OCI-LY7 (cell line): ENCODE measurements at regions not wholly inside any gene's neighbourhood (a gene's known extent, or its start where the extent isn't known, plus 50 kb on each side); places are given as distances from the start of the nearest gene placed in this dataset.

ENCODE experiments used
- BruUV-seq: library from RNA; stranded (reverse); fragments of 400-500 nt; replicated peaks from 2 replicates; lab custom pipeline; 2021; lab: Mats Ljungman, UMichigan
- CTCF ChIA-PET: fragments of 300-600 bp; sonication (Branson Sonifier 250); formaldehyde crosslinking; loops from one replicate; lab custom pipeline; 2022; ENCODE audit warnings: antibody characterized with exemption; ENCODE audit not compliant: unreplicated experiment; lab: Charles Lee
- POLR2A ChIA-PET: fragments of 300-600 bp; sonication (Branson Sonifier 250); formaldehyde crosslinking; loops from one replicate; lab custom pipeline; 2022; ENCODE audit warnings: antibody characterized with exemption; lab: Charles Lee
- DNase-seq: peaks from one replicate; pipeline ENCODE4 v3.0.0-alpha.2; 2015; ENCODE audit warnings: low spot score
- H2AFZ ChIP-seq: fragments of 200-600 bp; sonication (generic), shearing (Covaris generic); 2 replicates; pipeline ENCODE4 v1.6.1; 2014; ENCODE audit warnings: mild to moderate bottlenecking, antibody characterized with exemption, low read length, moderate library complexity
- H3K27ac ChIP-seq: fragments of 200-600 bp; sonication (generic); 2 replicates; pipeline ENCODE4 v1.5.1; 2014; ENCODE audit warnings: mixed run types, low read depth, mild to moderate bottlenecking, moderate library complexity, low read length, inconsistent platforms; ENCODE audit not compliant: poor library complexity, severe bottlenecking
- H3K36me3 ChIP-seq: fragments of 200-600 bp; sonication (generic); 2 replicates; pipeline ENCODE4 v1.6.1; 2014; ENCODE audit warnings: mild to moderate bottlenecking, antibody characterized with exemption, low read length, moderate library complexity, mixed read lengths; ENCODE audit not compliant: insufficient read depth
- H3K4me1 ChIP-seq: fragments of 200-600 bp; sonication (generic); 2 replicates; pipeline ENCODE4 v1.5.1; 2014; ENCODE audit warnings: mild to moderate bottlenecking, low read length; ENCODE audit not compliant: insufficient read depth, poor library complexity, severe bottlenecking
- H3K4me2 ChIP-seq: fragments of 200-600 bp; sonication (generic); 2 replicates; pipeline ENCODE4 v1.6.1; 2014; ENCODE audit warnings: mild to moderate bottlenecking, low read length
- H3K4me3 ChIP-seq: fragments of 200-600 bp; sonication (generic); 2 replicates; pipeline ENCODE4 v1.5.1; 2014; ENCODE audit warnings: mild to moderate bottlenecking, low read depth, low read length; ENCODE audit not compliant: poor library complexity, severe bottlenecking
- H3K79me2 ChIP-seq: fragments of 200-600 bp; sonication (generic); 2 replicates; pipeline ENCODE4 v1.6.1; 2016; ENCODE audit warnings: low read depth, mild to moderate bottlenecking, low read length, moderate library complexity, mixed read lengths; ENCODE audit not compliant: insufficient read depth
- H3K9me2 ChIP-seq: fragments of 200-600 bp; sonication (generic); 2 replicates; pipeline ENCODE4 v1.6.1; 2016; ENCODE audit warnings: mild to moderate bottlenecking, low read length, mixed read lengths; ENCODE audit not compliant: insufficient read depth
- H3K9me3 ChIP-seq: fragments of 200-600 bp; sonication (generic); 2 replicates; pipeline ENCODE4 v1.6.1; 2014; ENCODE audit warnings: mild to moderate bottlenecking, mixed run types, low read length, mixed read lengths
- H4K20me1 ChIP-seq: fragments of 200-600 bp; sonication (generic); 2 replicates; pipeline ENCODE4 v1.6.1; 2014; ENCODE audit warnings: mild to moderate bottlenecking, antibody characterized with exemption, low read length, moderate library complexity, mixed read lengths; ENCODE audit not compliant: insufficient read depth
- CTCF ChIP-seq: fragments of 200-600 bp; sonication (generic); conservative IDR thresholded peaks from 2 replicates; pipeline ENCODE4 v1.5.1; 2014; ENCODE audit warnings: mild to moderate bottlenecking, antibody characterized with exemption, low read length, moderate library complexity, mixed read lengths
- EZH2phosphoT487 ChIP-seq: fragments of 200-600 bp; sonication (generic); IDR thresholded peaks from 2 replicates; pipeline ENCODE4 v1.6.1; 2018; ENCODE audit warnings: low read depth, borderline replicate concordance, mild to moderate bottlenecking, mixed run types, antibody characterized with exemption, low read length, moderate library complexity, mixed read lengths
- intact Hi-C: fragments of 100-400 bp; cut with micrococcal nuclease; formaldehyde crosslinking; loops from one replicate; pipeline ENCODE4 v1.10.0; 2022; ENCODE audit not compliant: unreplicated experiment

GRCh38 chr1:199716729-199717128, 310.8 kb upstream of the NR5A2 start:
- no peaks in the 10 kb centered on the region for H3K79me2 ChIP-seq
- no peaks in the 10 kb centered on the region for H3K36me3 ChIP-seq
- CTCF ChIA-PET: no interaction called here
- no peaks in the 10 kb centered on the region for H4K20me1 ChIP-seq
- H3K9me2 ChIP-seq: no peaks in the 10 kb centered on the region
- H3K4me2 ChIP-seq: no peak overlapping the region
- no peak overlapping the region for H3K27ac ChIP-seq
- no peak overlapping the region for H3K4me3 ChIP-seq
- no peak overlapping the region for H2AFZ ChIP-seq
- BruUV-seq: no TSS peak
- no peaks in the 10 kb centered on the region for H3K4me1 ChIP-seq
- DNase-seq: no peak
- TF ChIP-seq CTCF (no peak), EZH2phosphoT487 (no peak)
- intact Hi-C loops: no loop called here
- H3K9me3 ChIP-seq: no peaks in the 10 kb centered on the region
- POLR2A ChIA-PET: no interaction called here

GRCh38 chr1:199719156-199719842, 308.2 kb upstream of the NR5A2 start:
- intact Hi-C loops: no loop called here
- no peaks in the 10 kb centered on the region for H3K9me3 ChIP-seq
- DNase-seq: no peak
- ChIA-PET CTCF (no interaction called here), POLR2A (no interaction called here)
- H3K4me2 ChIP-seq: no peak overlapping the region
- no peaks in the 10 kb centered on the region for H3K79me2 ChIP-seq
- H3K27ac ChIP-seq: no peak overlapping the region
- BruUV-seq: no TSS peak
- no peaks in the 10 kb centered on the region for H3K4me1 ChIP-seq
- no peak overlapping the region for H3K4me3 ChIP-seq
- no peak overlapping the region for H2AFZ ChIP-seq
- H4K20me1 ChIP-seq: no peaks in the 10 kb centered on the region
- no peaks in the 10 kb centered on the region for H3K9me2 ChIP-seq
- H3K36me3 ChIP-seq: no peaks in the 10 kb centered on the region
- TF ChIP-seq CTCF (no peak), EZH2phosphoT487 (no peak)

GRCh38 chr1:199720496-199720895, 307.0 kb upstream of the NR5A2 start:
- H2AFZ ChIP-seq: no peak overlapping the region
- H4K20me1 ChIP-seq: no peaks in the 10 kb centered on the region

More at GRCh38 chr1:199720496-199720895, 307.0 kb upstream of the NR5A2 start:
- TF ChIP-seq EZH2phosphoT487: no peak
- no peak for TF ChIP-seq CTCF
- H3K4me1 ChIP-seq: no peaks in the 10 kb centered on the region
- DNase-seq: no peak
- no peak overlapping the region for H3K27ac ChIP-seq
- no peaks in the 10 kb centered on the region for H3K9me2 ChIP-seq
- H3K36me3 ChIP-seq: no peaks in the 10 kb centered on the region
- CTCF ChIA-PET: no interaction called here
- H3K4me3 ChIP-seq: no peak overlapping the region
- no peak overlapping the region for H3K4me2 ChIP-seq
- POLR2A ChIA-PET: interaction anchor here (0.5 kb wide), 1 partner anchor 199 kb away, joined by 3 read pairs; no protein-coding TSS in a partner anchor
- H3K9me3 ChIP-seq: no peaks in the 10 kb centered on the region
- no TSS peak for BruUV-seq
- intact Hi-C loops: no loop called here
- no peaks in the 10 kb centered on the region for H3K79me2 ChIP-seq
